HG03575 (cell line): ENCODE measurements at regions not wholly inside any gene's neighbourhood (a gene's known extent, or its start where the extent isn't known, plus 50 kb on each side); places are given as distances from the start of the nearest gene placed in this dataset.

Source experiments
- ATAC-seq: cut with Tn5 transposase; IDR thresholded peaks from one replicate; pipeline ENCODE4 v1.9.1; 2021; ENCODE audit not compliant: unreplicated experiment, insufficient number of reproducible peaks, low FRiP score; ENCODE audit errors: extremely low read depth

- no peak for ATAC-seq
Measured at GRCh38 chr5:93088592-93089389, 492.2 kb downstream of the NR2F1-AS1 start.

- ATAC-seq, result no peak
Measured at GRCh38 chr5:93087326-93087725, 493.7 kb downstream of the NR2F1-AS1 start.

GRCh38 chr5:93082981-93083380, 498.0 kb downstream of the NR2F1-AS1 start:
- no peak for ATAC-seq

- ATAC-seq, result no peak
Measured at GRCh38 chr5:93079046-93079445, 502.0 kb downstream of the NR2F1-AS1 start.

- ATAC-seq, result peak; percentile 75
Measured at GRCh38 chr5:93078082-93079038, 502.7 kb downstream of the NR2F1-AS1 start.

- ATAC-seq, result no peak
Measured at GRCh38 chr5:93076566-93076965, 504.5 kb downstream of the NR2F1-AS1 start.

GRCh38 chr5:93076096-93076495, 504.9 kb downstream of the NR2F1-AS1 start:
- ATAC-seq, result no peak

- no peak for ATAC-seq
Measured at GRCh38 chr5:93073547-93073946, 507.5 kb downstream of the NR2F1-AS1 start.

GRCh38 chr5:93072831-93073459, 508.1 kb downstream of the NR2F1-AS1 start:
- ATAC-seq, result no peak

- ATAC-seq, result peak; percentile 49
Measured at GRCh38 chr5:93071710-93072109, 509.3 kb downstream of the NR2F1-AS1 start.

- ATAC-seq, result no peak
Measured at GRCh38 chr5:93070938-93071337, 510.1 kb downstream of the NR2F1-AS1 start.

- ATAC-seq, result no peak
Measured at GRCh38 chr5:93069276-93069675, 511.7 kb downstream of the NR2F1-AS1 start.

GRCh38 chr5:93062548-93062947, 518.5 kb downstream of the NR2F1-AS1 start:
- ATAC-seq, result no peak

- ATAC-seq, result no peak
Measured at GRCh38 chr5:93058309-93058708, 522.7 kb downstream of the NR2F1-AS1 start.

GRCh38 chr5:93057311-93057710, 523.7 kb downstream of the NR2F1-AS1 start:
- ATAC-seq, result no peak

- ATAC-seq, result no peak
Measured at GRCh38 chr5:93055971-93056370, 525.0 kb downstream of the NR2F1-AS1 start.

GRCh38 chr5:93055561-93055960, 525.5 kb downstream of the NR2F1-AS1 start:
- ATAC-seq, result no peak

GRCh38 chr5:93054424-93055163, 526.4 kb downstream of the NR2F1-AS1 start:
- no peak for ATAC-seq

GRCh38 chr5:93053825-93054224, 527.2 kb downstream of the NR2F1-AS1 start:
- ATAC-seq, result no peak
